ENCODE measurements at regions not wholly inside any gene's neighbourhood (a gene's known extent, or its start where the extent isn't known, plus 50 kb on each side); places are given as distances from the start of the nearest gene placed in this dataset.

GRCh38 chr1:14136881-14137280, 436.9 kb downstream of the PRDM2 start:
- DNase-seq (ENCODE audit: extremely low read depth, low read depth): no peak
- TF ChIP-seq, protein P1, sequence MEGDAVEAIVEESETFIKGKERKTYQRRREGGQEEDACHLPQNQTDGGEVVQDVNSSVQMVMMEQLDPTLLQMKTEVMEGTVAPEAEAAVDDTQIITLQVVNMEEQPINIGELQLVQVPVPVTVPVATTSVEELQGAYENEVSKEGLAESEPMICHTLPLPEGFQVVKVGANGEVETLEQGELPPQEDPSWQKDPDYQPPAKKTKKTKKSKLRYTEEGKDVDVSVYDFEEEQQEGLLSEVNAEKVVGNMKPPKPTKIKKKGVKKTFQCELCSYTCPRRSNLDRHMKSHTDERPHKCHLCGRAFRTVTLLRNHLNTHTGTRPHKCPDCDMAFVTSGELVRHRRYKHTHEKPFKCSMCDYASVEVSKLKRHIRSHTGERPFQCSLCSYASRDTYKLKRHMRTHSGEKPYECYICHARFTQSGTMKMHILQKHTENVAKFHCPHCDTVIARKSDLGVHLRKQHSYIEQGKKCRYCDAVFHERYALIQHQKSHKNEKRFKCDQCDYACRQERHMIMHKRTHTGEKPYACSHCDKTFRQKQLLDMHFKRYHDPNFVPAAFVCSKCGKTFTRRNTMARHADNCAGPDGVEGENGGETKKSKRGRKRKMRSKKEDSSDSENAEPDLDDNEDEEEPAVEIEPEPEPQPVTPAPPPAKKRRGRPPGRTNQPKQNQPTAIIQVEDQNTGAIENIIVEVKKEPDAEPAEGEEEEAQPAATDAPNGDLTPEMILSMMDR (IDR thresholded peaks at IDR 0.05; ENCODE audit: low read depth, low read length, missing control alignments): no peak
- no peak overlapping the region for H3K4me3 ChIP-seq (replicated peaks; ENCODE audit: low read depth, low read length)

- no peak overlapping the region for H3K4me3 ChIP-seq (replicated peaks; ENCODE audit: low read depth, low read length)
- DNase-seq (ENCODE audit: extremely low read depth, low read depth): no peak
- TF ChIP-seq, protein P1 (IDR thresholded peaks at IDR 0.05; ENCODE audit: low read depth, low read length, missing control alignments): no peak
Observed at GRCh38 chr1:14137411-14138134, 437.6 kb downstream of the PRDM2 start.

DNA sequence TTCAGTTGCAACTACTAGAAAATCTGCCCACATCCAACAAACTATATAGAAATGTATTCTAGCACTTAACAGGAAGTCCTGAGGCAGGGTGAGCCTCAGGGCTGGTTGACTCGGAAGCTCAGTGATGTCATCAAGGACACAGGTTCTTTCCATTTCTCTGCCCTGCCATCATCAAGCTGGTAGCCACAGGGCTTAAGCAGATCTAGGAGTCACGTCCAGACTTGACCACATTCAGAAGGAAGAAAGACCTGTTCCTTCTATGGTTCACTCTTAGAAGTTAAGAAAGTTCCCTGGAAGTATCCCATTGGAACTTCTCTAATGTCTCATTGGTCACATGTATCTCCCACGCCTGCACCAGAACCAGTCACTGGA, 438.1 kb downstream of the PRDM2 start:
- H3K4me3 ChIP-seq (replicated peaks; ENCODE audit: low read depth, low read length): no peak overlapping the region
- DNase-seq (ENCODE audit: extremely low read depth, low read depth): no peak
- TF ChIP-seq, protein P1 (IDR thresholded peaks at IDR 0.05; ENCODE audit: low read depth, low read length, missing control alignments): no peak

DNA sequence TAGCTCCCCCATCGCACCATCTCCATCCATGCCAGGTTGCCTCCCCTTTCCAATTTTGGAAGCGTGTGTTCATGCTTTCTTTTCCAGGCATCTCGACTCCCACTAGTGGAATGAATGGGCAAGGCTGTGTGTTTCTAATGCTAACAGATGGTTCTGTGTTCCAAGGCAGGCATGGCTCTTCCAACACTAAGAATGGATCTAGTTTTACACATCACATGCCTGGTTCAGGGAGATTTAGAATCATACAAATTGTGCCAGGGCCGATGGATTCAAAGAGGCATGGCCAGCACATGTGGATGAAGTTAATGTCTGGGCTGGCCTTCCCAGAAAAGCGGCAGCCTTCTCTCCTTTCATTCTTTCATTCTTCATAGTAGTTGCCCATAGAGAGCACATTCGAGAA, 438.7 kb downstream of the PRDM2 start:
- TF ChIP-seq, protein P1 (IDR thresholded peaks at IDR 0.05; ENCODE audit: low read depth, low read length, missing control alignments): no peak
- no peak overlapping the region for H3K4me3 ChIP-seq (replicated peaks; ENCODE audit: low read depth, low read length)
- DNase-seq (ENCODE audit: extremely low read depth, low read depth): no peak

DNA sequence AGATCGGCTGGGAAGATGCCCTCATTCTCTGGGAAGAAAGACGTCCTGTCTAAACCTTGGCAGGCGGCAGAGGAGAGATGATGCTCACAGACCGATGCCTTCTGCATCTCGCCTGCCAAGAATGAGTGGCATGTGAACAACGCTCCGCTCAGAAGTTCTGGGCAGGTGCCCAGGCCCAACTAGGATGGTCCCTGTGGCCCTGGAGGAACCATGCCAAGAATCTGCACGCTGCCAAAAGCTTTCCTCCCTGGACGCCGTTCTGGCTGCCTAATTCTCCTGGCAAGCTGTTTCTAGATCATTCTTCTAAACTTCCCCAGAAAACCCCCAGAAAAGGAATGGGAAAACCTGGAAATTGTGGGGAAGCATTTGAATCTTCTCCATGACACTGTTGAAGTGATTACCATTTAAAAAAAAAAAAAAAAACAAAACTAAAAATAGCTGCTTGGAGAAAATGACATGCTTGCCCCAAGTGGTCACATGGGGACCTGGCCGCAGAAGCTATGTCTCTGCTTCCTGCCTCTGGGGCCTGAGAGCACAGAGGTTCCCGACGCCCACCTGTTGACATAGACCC, 440.9 kb downstream of the PRDM2 start:
- TF ChIP-seq, protein P1 (IDR thresholded peaks at IDR 0.05; ENCODE audit: low read depth, low read length, missing control alignments): no peak
- no peak overlapping the region for H3K4me3 ChIP-seq (replicated peaks; ENCODE audit: low read depth, low read length)
- no peak for DNase-seq (ENCODE audit: extremely low read depth, low read depth)

- H3K4me3 ChIP-seq (replicated peaks; ENCODE audit: low read depth, low read length): no peak overlapping the region
- no peak for DNase-seq (ENCODE audit: extremely low read depth, low read depth)
- TF ChIP-seq, protein P1 (IDR thresholded peaks at IDR 0.05; ENCODE audit: low read depth, low read length, missing control alignments): no peak
Observed at GRCh38 chr1:14141656-14142055, 441.7 kb downstream of the PRDM2 start.
